PC-9 (cell line): ENCODE measurements at regions not wholly inside any gene's neighbourhood (a gene's known extent, or its start where the extent isn't known, plus 50 kb on each side); places are given as distances from the start of the nearest gene placed in this dataset.

Source experiments
- EZH2 ChIP-seq: fragments of 200-600 bp; sonication (generic); IDR thresholded peaks from 2 replicates; pipeline ENCODE4 v1.8.0; 2017; ENCODE audit warnings: antibody characterized with exemption, low read depth
- TF ChIP-seq, protein P1 (sequence below): fragments of 200-600 bp; sonication (generic); conservative IDR thresholded peaks from 2 replicates; pipeline ENCODE4 v1.6.1; 2017; ENCODE audit warnings: mixed run types, antibody characterized with exemption, mild to moderate bottlenecking, moderate library complexity

DNA sequence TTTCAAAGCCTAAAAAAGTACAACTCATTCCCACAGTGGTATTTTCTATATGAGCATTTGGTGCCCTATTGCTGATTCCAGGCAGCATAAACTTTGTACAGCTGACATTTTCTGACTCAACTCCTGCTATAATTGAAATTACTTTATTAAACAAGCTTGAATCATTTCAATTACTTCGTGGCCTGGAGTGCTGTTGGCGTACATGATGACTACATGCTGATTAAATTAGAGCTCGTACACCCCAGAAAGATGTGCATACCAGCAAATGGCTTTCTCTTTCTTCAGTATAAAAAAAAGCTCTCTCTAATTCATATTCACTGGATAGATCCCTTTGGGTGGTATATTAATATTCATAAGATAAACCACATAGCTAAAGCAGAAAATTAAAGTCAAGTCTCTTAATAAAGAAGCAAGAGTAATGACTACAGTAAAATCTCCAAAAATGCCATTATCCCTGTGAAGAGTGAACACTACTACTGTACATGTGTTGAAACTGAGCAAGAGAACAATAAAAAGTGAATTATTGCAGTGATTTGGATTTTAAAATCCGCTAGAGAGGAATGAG, 245.0 kb upstream of the IGFBP7 start:
- TF ChIP-seq, protein P1, sequence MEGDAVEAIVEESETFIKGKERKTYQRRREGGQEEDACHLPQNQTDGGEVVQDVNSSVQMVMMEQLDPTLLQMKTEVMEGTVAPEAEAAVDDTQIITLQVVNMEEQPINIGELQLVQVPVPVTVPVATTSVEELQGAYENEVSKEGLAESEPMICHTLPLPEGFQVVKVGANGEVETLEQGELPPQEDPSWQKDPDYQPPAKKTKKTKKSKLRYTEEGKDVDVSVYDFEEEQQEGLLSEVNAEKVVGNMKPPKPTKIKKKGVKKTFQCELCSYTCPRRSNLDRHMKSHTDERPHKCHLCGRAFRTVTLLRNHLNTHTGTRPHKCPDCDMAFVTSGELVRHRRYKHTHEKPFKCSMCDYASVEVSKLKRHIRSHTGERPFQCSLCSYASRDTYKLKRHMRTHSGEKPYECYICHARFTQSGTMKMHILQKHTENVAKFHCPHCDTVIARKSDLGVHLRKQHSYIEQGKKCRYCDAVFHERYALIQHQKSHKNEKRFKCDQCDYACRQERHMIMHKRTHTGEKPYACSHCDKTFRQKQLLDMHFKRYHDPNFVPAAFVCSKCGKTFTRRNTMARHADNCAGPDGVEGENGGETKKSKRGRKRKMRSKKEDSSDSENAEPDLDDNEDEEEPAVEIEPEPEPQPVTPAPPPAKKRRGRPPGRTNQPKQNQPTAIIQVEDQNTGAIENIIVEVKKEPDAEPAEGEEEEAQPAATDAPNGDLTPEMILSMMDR, result no peak
- no peak for TF ChIP-seq EZH2
